Type B pancreatic cell (in vitro differentiated cells): ENCODE measurements at regions not wholly inside any gene's neighbourhood (a gene's known extent, or its start where the extent isn't known, plus 50 kb on each side); places are given as distances from the start of the nearest gene placed in this dataset.

ENCODE experiments used
- DNase-seq: peaks from one replicate; pipeline ENCODE4 v3.0.0; 2021; ENCODE audit warnings: mixed read lengths; ENCODE audit not compliant: unreplicated experiment; ENCODE audit errors: extremely low spot score
- H3K27ac Mint-ChIP-seq: 2 replicates; pipeline ENCODE4 v1.8.0; 2021; ENCODE audit warnings: mild to moderate bottlenecking, mixed read lengths
- H3K27me3 Mint-ChIP-seq: 2 replicates; pipeline ENCODE4 v1.8.0; 2021; ENCODE audit warnings: mixed read lengths
- H3K36me3 Mint-ChIP-seq: 2 replicates; pipeline ENCODE4 v1.8.0; 2021; ENCODE audit warnings: mixed read lengths
- H3K4me1 Mint-ChIP-seq: one replicate; pipeline ENCODE4 v1.8.0; 2021; ENCODE audit warnings: mixed read lengths; ENCODE audit not compliant: unreplicated experiment
- H3K4me3 Mint-ChIP-seq: 2 replicates; pipeline ENCODE4 v1.8.0; 2021; ENCODE audit warnings: mild to moderate bottlenecking, mixed read lengths
- H3K9me3 Mint-ChIP-seq: 2 replicates; pipeline ENCODE4 v1.8.0; 2021; ENCODE audit warnings: mixed read lengths
- CTCF ChIP-seq: fragments of 200-600 bp; sonication (generic); conservative IDR thresholded peaks from 2 replicates; pipeline ENCODE4 v1.5.0; 2021; ENCODE audit warnings: antibody characterized with exemption, mild to moderate bottlenecking

- H3K9me3 Mint-ChIP-seq, result no peaks in the 10 kb centered on the region
- no peak for TF ChIP-seq CTCF
- DNase-seq, result no peak
- no peak overlapping the region for H3K4me3 Mint-ChIP-seq
- peaks cover 4% of the 10 kb centered on the region for H3K4me1 Mint-ChIP-seq
- no peaks in the 10 kb centered on the region for H3K36me3 Mint-ChIP-seq
- H3K27ac Mint-ChIP-seq, result no peak overlapping the region
- H3K27me3 Mint-ChIP-seq, result no peaks in the 10 kb centered on the region
These were observed 514.8 kb downstream of the EPHA3 start for GRCh38 chr3:89622063-89622700.

- no peak for DNase-seq
- H3K27me3 Mint-ChIP-seq, result no peaks in the 10 kb centered on the region
- no peak for TF ChIP-seq CTCF
- no peaks in the 10 kb centered on the region for H3K36me3 Mint-ChIP-seq
- peaks cover 4% of the 10 kb centered on the region for H3K4me1 Mint-ChIP-seq
- H3K27ac Mint-ChIP-seq, result no peak overlapping the region
- H3K9me3 Mint-ChIP-seq, result no peaks in the 10 kb centered on the region
- H3K4me3 Mint-ChIP-seq, result no peak overlapping the region
These were observed 517.1 kb downstream of the EPHA3 start for GRCh38 chr3:89624494-89624893.

- Mint-ChIP-seq H3K27ac (no peak overlapping the region), H3K4me3 (no peak overlapping the region), H3K36me3 (no peaks in the 10 kb centered on the region), H3K27me3 (no peaks in the 10 kb centered on the region), H3K9me3 (no peaks in the 10 kb centered on the region), H3K4me1 (peaks cover 5% of the 10 kb centered on the region)
- no peak for DNase-seq
- no peak for TF ChIP-seq CTCF
These were observed 518.5 kb downstream of the EPHA3 start for GRCh38 chr3:89625945-89626344.

DNA sequence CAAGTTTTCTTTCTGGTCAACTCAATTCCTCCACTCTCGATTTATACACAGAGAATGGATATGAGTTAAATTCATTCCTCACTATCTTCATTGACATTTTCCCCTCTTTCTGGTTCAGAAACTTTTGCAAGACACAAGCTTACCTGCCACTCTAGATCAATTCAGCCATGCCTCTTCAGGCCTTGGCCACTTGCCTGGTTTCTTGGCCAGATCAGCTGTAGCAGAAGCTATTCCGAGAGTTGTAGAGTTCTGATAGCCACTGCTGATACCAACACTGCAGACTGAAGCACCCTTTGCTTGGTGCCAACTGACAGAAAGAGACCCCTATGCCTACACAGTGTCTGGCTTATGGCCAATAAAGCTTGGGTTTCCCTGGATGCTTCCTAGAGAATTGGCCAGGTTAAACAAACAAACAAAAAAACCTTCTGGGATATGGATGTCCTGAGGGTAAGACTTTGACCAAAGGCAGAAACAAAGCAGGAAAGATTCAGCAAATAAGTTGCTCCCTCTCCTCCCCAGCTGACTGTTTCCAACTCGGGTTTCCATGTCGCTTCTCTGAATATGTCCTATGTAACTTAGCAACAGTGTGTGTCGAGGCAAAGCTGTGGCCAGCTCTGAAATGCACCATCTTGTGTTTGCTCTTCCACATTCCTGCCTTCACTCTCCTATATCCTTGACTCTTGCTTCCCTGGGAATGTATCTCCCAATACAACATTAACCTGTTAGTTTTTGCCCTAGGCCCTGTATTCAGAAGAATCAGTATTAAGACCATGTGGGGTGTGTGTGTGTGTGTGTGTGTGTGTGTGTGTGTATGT is 521.6 kb downstream of the EPHA3 start:
- no peaks in the 10 kb centered on the region for H3K9me3 Mint-ChIP-seq
- H3K27me3 Mint-ChIP-seq, result no peaks in the 10 kb centered on the region
- H3K4me1 Mint-ChIP-seq, result peaks cover 5% of the 10 kb centered on the region
- H3K4me3 Mint-ChIP-seq, result no peak overlapping the region
- TF ChIP-seq CTCF, result no peak
- DNase-seq, result no peak
- no peaks in the 10 kb centered on the region for H3K36me3 Mint-ChIP-seq
- H3K27ac Mint-ChIP-seq, result no peak overlapping the region

DNA sequence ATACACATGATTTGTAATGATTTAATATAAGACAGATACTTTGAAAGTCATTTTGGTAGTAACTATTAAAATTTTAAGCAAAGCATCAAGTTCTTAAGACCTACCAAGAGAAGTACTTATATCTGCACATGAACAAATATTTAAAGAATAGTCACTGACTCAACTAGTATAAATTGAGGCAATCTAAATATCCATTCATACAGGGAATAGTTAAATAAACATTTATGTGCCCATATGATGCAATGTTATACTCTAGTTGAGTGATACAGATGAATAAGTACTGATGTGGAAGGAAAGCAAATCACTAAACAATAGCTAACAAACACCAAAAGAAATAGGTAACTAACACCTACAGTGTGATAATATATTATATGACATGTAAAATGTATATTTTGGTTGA is 527.7 kb downstream of the EPHA3 start:
- TF ChIP-seq CTCF, result no peak
- Mint-ChIP-seq H3K4me1 (no peaks in the 10 kb centered on the region), H3K4me3 (no peak overlapping the region), H3K27me3 (no peaks in the 10 kb centered on the region), H3K27ac (no peak overlapping the region), H3K9me3 (no peaks in the 10 kb centered on the region), H3K36me3 (no peaks in the 10 kb centered on the region)
- no peak for DNase-seq
